NCI-H146 treated with DMSO at 0.1 percent for 48 hours (cell line): ENCODE measurements at regions not wholly inside any gene's neighbourhood (a gene's known extent, or its start where the extent isn't known, plus 50 kb on each side); places are given as distances from the start of the nearest gene placed in this dataset.
"Not testable (repeated sequence)": the region's sequence is repeated elsewhere in the genome, so short reads cannot be mapped to it uniquely, and the experiment has no call there.

Experiments
- DNase-seq: peaks from one replicate; lab custom pipeline; 2025; ENCODE audit not compliant: unreplicated experiment; lab: John Stamatoyannopoulos, UW

DNA sequence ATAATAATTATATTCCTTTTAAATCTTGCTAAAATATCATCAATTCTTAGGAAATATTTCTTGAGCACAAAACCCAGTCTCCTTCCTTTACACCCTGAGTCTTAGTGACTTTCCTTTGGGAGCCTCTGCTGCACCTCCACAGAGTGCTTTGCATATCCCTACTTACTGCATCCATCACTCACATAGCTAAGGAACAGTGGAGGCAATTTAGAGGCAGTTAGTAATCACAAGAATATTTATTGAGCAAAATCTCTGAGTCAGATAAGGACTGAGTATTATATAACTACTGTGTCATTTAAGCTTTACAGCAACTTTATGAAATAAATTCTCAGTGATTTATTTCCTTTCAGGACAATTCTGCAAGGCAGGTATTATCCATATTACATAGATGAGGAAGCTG lies 327.7 kb downstream of the TMX3 start:
- no peak for DNase-seq

- DNase-seq: not testable (repeated sequence)
Measured at GRCh38 chr18:68383979-68384378, 330.9 kb downstream of the TMX3 start.

- DNase-seq: no peak
Measured at GRCh38 chr18:68376926-68377325, 338.0 kb downstream of the TMX3 start.

DNA sequence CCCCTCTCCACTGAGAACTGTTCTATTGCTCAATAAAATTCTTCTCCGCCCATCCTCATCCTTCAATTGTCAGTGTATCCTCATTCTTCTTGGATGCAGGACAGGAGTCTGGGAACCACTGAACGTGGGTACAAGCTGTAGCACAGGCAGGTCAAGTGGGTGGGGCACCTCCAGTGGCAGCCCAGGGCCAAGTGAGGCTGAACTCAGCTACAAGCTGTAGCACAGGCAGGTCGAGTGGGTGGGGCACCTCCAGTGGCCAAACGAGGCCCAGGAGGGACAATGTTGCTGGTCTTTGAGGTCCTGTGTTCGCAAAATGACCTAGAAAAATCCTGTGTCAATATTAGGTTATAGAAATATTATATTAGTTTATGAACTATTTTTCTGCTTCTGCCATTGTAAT lies 352.0 kb downstream of the TMX3 start:
- no peak for DNase-seq

GRCh38 chr18:68355637-68356036 lies 359.3 kb downstream of the TMX3 start:
- no peak for DNase-seq

- DNase-seq: no peak
Measured at GRCh38 chr18:68354176-68354575, 360.7 kb downstream of the TMX3 start.

DNA sequence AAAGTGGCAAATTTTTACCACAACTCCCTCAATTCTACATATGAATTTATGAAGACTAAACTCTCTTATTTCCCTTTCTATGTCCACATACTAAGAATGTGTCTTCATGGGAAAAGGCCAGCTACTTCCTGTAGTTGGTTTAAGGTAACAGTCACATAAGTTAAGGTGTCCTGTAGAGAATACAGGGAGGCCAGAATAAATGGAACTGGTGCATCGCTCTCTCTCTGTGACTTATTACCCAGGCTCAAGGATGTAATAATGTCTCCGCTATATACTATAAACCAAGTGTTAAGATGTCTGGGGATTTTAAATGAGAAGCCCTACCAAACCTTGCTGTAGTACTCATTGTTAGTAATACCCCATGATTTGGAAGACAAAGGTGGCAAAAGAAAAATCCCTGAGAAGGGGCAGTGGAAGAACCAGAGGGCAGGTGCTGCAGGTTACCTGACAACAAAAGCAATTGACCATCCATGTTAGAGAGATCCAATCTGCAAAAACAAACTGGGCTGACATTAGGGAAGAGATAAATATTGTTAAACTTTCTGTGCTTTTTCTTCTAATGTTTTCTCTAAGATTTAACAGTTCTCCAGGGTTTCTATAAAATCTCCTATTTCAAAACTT lies 372.8 kb downstream of the TMX3 start:
- no peak for DNase-seq

- DNase-seq: no peak
Measured at GRCh38 chr18:68340606-68341005, 374.3 kb downstream of the TMX3 start.

GRCh38 chr18:68330658-68331057 lies 384.2 kb downstream of the TMX3 start:
- DNase-seq: no peak

DNA sequence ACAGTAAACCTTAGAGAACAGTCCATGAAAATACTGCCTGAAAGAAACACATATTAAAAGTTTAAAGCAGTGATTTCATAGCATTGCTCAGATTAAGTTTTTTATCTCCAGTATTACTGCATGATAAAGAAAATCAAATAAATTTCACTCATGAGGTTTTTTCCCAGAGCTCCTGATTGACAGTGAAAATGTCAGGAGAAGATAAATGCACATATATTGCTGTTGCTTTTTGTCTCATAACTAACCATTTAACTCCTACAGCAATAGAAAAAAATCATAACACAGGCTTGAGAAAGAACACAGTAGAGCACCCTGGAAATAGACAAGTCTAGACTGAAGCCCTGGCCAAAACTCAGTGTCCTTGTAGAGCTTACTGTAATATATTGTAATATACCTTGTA lies 391.0 kb downstream of the TMX3 start:
- no peak for DNase-seq

DNA sequence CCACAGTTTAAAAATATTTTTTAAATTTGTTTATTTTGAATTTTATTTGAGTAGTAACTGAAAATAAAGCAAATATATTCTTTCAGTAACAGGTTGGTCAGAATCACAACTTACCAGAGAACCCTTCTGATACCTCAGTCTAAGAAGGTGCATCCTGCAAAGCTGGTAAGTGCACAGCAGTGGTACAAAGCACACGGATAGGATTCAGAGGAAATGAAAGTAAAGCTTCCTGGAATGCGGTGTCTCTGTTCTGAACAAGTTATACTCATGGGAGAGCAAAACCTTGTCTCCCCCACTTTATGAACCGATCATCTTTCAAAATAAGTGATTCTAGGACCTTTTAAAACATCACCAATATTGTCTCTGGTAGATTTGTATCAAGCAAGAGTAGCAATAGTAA lies 398.3 kb downstream of the TMX3 start:
- DNase-seq: no peak

GRCh38 chr18:68314403-68314802 lies 400.5 kb downstream of the TMX3 start:
- DNase-seq: no peak

GRCh38 chr18:68301441-68301840 lies 413.5 kb downstream of the TMX3 start:
- DNase-seq: no peak

GRCh38 chr18:68299906-68300305 lies 415.0 kb downstream of the TMX3 start:
- no peak for DNase-seq

DNA sequence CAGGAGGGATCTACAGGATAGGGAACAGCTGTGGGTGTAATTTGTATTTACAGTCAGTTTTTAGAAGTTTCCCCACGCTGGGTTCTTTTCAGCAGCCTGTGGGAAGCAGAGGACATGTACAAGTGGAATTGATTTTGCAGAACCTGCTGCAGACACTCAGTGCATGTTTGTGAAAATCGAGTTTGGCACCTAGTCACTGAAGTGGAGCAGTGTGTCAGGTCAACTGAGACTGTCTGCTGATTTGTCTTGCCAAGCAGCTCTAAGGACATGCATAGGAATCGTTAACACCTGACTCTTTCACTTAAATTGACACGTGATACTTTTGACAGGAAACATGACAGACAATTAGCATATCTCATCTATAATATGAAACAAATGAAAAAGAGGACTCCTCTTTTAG lies 416.6 kb downstream of the TMX3 start:
- no peak for DNase-seq

GRCh38 chr18:68288408-68288807 lies 426.5 kb downstream of the TMX3 start:
- DNase-seq: no peak

GRCh38 chr18:68284236-68284780 lies 430.6 kb downstream of the TMX3 start:
- no peak for DNase-seq

DNA sequence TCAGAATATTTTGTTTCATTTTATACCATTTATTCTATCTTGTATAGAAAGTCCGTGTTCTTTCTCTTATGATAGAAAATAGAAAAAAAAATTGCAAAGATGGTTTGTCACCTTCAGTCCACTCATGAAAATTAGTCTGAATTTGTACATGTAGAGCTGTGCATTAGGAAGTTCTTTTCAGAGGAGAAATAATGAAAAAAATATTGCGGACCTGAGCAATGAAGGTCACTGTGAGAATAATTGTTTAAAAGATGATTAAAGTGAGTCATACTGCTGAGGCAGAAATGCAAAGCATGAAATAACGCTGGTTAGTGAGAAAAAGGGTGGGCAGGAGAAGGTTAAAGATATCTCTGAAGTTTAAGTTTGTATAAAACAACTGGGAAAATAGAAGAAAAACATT lies 431.1 kb downstream of the TMX3 start:
- no peak for DNase-seq

- no peak for DNase-seq
Measured at GRCh38 chr18:68282232-68282631, 432.7 kb downstream of the TMX3 start.

DNA sequence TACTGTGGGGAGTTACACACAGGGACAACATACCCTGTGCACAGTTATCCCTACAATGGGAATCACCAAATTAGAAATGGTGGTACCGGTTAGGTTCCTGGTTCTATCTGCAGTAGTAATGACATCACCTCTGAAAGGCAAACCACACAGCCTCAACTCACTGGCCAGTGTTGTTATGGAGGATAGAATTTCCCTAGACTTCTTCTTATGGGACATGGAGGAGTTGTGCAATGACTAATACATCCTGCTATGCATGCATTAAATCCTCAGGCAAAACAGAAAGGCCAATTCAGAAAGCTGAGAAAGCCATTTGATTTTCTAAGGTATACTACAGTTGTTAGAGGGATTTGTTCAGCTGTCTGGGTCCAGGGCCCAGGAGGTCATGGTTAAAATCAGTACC lies 439.3 kb downstream of the TMX3 start:
- DNase-seq: no peak

DNA sequence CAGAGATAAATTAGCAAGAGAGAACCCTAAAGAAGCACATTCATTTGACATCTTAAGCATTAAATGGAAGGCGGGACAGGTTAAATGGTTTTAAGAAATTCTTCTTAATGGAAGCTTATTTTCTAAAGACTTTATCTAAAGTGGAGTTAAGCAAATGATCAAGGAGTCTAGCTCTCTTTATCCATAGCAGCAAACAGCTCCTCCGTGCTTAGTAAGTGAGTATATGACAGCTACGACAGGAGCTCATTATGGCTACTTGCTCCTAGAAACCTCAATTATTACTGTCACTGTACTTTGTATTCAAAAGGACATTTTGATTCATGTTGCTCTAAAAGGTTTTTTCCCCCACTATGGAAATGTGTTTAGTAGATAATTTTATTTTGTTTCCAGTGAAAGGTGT lies 444.9 kb downstream of the TMX3 start:
- DNase-seq: no peak

DNA sequence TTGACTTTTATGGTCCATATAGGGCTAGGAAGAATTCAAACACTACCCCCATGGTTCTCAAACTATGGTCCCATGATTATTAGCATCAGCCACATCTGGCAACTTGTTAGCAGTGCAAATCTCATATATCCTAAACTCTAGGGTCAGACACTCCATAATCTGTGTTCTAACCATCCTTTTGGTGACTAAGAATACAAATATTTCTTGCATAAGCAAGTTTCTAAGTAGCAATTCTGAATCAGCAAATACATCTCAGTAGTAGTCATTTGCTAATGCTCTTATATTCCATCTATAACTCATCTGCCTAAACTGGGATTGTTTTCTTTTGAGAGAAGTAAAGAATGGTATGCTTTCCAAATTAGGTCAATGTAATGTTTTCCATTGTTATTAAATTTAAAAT lies 447.3 kb downstream of the TMX3 start:
- DNase-seq: no peak

DNA sequence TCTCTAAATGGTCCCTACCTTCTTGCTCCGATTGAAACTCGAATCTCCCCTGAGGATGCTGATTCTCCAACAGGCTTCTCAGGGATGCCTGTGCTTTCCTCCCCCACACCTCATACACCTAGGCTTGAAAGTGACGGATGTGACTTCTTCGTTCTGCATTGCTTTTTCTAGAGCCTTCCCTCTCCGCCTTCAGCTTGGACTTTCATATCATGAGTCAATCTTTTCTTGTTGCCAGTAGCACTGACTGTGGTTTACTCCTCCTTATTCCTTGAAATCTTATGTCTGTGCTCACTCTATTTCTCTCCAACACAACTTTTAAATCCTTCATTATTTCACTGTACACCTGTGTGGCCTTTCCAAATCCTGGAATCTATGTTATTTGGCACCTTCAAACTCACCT lies 451.4 kb downstream of the TMX3 start:
- DNase-seq: no peak
